Naive thymus-derived CD8-positive, alpha-beta T cell (primary cell): ENCODE measurements at regions not wholly inside any gene's neighbourhood (a gene's known extent, or its start where the extent isn't known, plus 50 kb on each side); places are given as distances from the start of the nearest gene placed in this dataset.

Experiments used
- ATAC-seq, 2 donors: fragments of 150-1000 bp; cut with Tn5 transposase in 1 of 2; sonication (Bioruptor Pico), chemical (Tn5 transposase) in 1 of 2; 1 replicate in 1 of 2; 2 replicates in 1 of 2; pipeline ENCODE4 v1.10.0; 2021; ENCODE audit warnings: mild to moderate bottlenecking in 2 of 2, moderate library complexity in 2 of 2
- POLR2A ChIA-PET: fragments of 350-600 bp; sonication (Branson Sonifier 250); formaldehyde crosslinking; loops from one replicate; lab custom pipeline; 2021; ENCODE audit warnings: antibody characterized with exemption; lab: Charles Lee
- DNase-seq, 10 donors: peaks; one replicate each; pipeline versions ENCODE4 v3.0.0 to v3.0.0-alpha.2; 2020 to 2022
- H3K27ac Mint-ChIP-seq, 10 donors: one replicate each; pipeline ENCODE4 v1.8.0; 2020 to 2022; ENCODE audit warnings: mild to moderate bottlenecking in 10 of 10, mixed read lengths in 10 of 10, moderate library complexity in 4 of 10, inconsistent platforms in 1 of 10
- H3K27me3 Mint-ChIP-seq, 5 donors: one replicate each; pipeline ENCODE4 v1.8.0; 2021 to 2022; ENCODE audit warnings: mixed read lengths in 5 of 5
- H3K36me3 Mint-ChIP-seq, 3 donors: one replicate each; pipeline ENCODE4 v1.8.0; 2020 to 2022; ENCODE audit warnings: mixed read lengths in 3 of 3, mild to moderate bottlenecking in 2 of 3, inconsistent platforms in 1 of 3
- H3K4me1 Mint-ChIP-seq, 4 donors: one replicate each; pipeline ENCODE4 v1.8.0; 2021 to 2022; ENCODE audit warnings: mixed read lengths in 4 of 4
- H3K4me3 Mint-ChIP-seq, 10 donors: one replicate each; pipeline ENCODE4 v1.8.0; 2020 to 2022; ENCODE audit warnings: mild to moderate bottlenecking in 10 of 10, mixed read lengths in 10 of 10, moderate library complexity in 6 of 10, inconsistent platforms in 1 of 10
- H3K9me3 Mint-ChIP-seq, 9 donors: one replicate each; pipeline ENCODE4 v1.8.0; 2020 to 2022; ENCODE audit warnings: mixed read lengths in 9 of 9, mild to moderate bottlenecking in 3 of 9, inconsistent platforms in 1 of 9, moderate library complexity in 1 of 9

- ATAC-seq = no peak
These were observed 625.0 kb upstream of the SGO1 start for GRCh38 chr3:20811006-20811405.

GRCh38 chr3:20810555-20810954, 624.5 kb upstream of the SGO1 start:
- Mint-ChIP-seq H3K4me3 (no peak overlapping the region), H3K9me3 (peaks cover 9 to 74% (median 25%) of the 10 kb centered on the region in 9 donors), H3K27me3 (no peaks in the 10 kb centered on the region), H3K27ac (no peak overlapping the region), H3K36me3 (peaks cover 0 to 11% (median 2%) of the 10 kb centered on the region in 3 donors), H3K4me1 (no peaks in the 10 kb centered on the region)
- no peak for ATAC-seq
- POLR2A ChIA-PET = no interaction called here
- no peak for DNase-seq

More at GRCh38 chr3:20811006-20811405, 625.0 kb upstream of the SGO1 start:
- Mint-ChIP-seq H3K27ac (no peak overlapping the region), H3K27me3 (no peaks in the 10 kb centered on the region), H3K36me3 (peaks cover 0 to 11% (median 3%) of the 10 kb centered on the region in 3 donors), H3K4me1 (no peaks in the 10 kb centered on the region), H3K4me3 (no peak overlapping the region), H3K9me3 (peaks cover 9 to 74% (median 26%) of the 10 kb centered on the region in 9 donors)
- POLR2A ChIA-PET = no interaction called here
- no peak for DNase-seq

- Mint-ChIP-seq H3K9me3 (peaks cover 7 to 71% (median 20%) of the 10 kb centered on the region in 9 donors), H3K27me3 (no peaks in the 10 kb centered on the region), H3K4me1 (no peaks in the 10 kb centered on the region), H3K27ac (no peak overlapping the region), H3K4me3 (no peak overlapping the region), H3K36me3 (peaks cover 0 to 11% (median 0%) of the 10 kb centered on the region in 3 donors)
- POLR2A ChIA-PET = no interaction called here
- ATAC-seq (no peak), DNase-seq (no peak)
These were observed 623.4 kb upstream of the SGO1 start for GRCh38 chr3:20809356-20809755.

- DNase-seq = no peak
- peaks cover 11 to 69% (median 20%) of the 10 kb centered on the region in 9 donors for H3K9me3 Mint-ChIP-seq
- H3K4me1 Mint-ChIP-seq = no peaks in the 10 kb centered on the region
- no peak for ATAC-seq
- peaks cover 0 to 11% (median 0%) of the 10 kb centered on the region in 3 donors for H3K36me3 Mint-ChIP-seq
- no peak overlapping the region for H3K27ac Mint-ChIP-seq
- POLR2A ChIA-PET = no interaction called here
- no peaks in the 10 kb centered on the region for H3K27me3 Mint-ChIP-seq
- H3K4me3 Mint-ChIP-seq = no peak overlapping the region
These were observed 622.9 kb upstream of the SGO1 start for GRCh38 chr3:20808864-20809263.

GRCh38 chr3:20798666-20799065, 612.7 kb upstream of the SGO1 start:
- Mint-ChIP-seq H3K27ac (no peak overlapping the region), H3K9me3 (peaks cover 7 to 44% (median 22%) of the 10 kb centered on the region in 9 donors), H3K36me3 (peaks cover 0 to 9% (median 0%) of the 10 kb centered on the region in 3 donors), H3K4me3 (no peak overlapping the region), H3K27me3 (no peaks in the 10 kb centered on the region), H3K4me1 (no peaks in the 10 kb centered on the region)
- DNase-seq (no peak), ATAC-seq (no peak)
- POLR2A ChIA-PET = no interaction called here

GRCh38 chr3:20787005-20787404, 601.0 kb upstream of the SGO1 start:
- no peak for DNase-seq
- POLR2A ChIA-PET = no interaction called here
- Mint-ChIP-seq H3K9me3 (peaks cover 13 to 75% (median 54%) of the 10 kb centered on the region in 9 donors), H3K27me3 (no peaks in the 10 kb centered on the region), H3K27ac (no peak overlapping the region), H3K4me1 (no peaks in the 10 kb centered on the region), H3K4me3 (no peak overlapping the region), H3K36me3 (peaks cover 0 to 49% (median 0%) of the 10 kb centered on the region in 3 donors)
- no peak for ATAC-seq

GRCh38 chr3:20776692-20777091, 590.7 kb upstream of the SGO1 start:
- Mint-ChIP-seq H3K4me3 (no peak overlapping the region), H3K36me3 (peaks cover 0 to 35% (median 0%) of the 10 kb centered on the region in 3 donors), H3K27me3 (peaks cover 0 to 1% (median 0%) of the 10 kb centered on the region in 5 donors), H3K9me3 (peaks cover 15 to 65% (median 30%) of the 10 kb centered on the region in 9 donors), H3K27ac (no peak overlapping the region), H3K4me1 (no peaks in the 10 kb centered on the region)
- ATAC-seq = no peak
- no peak for DNase-seq
- POLR2A ChIA-PET = no interaction called here

- ATAC-seq = no peak
- Mint-ChIP-seq H3K4me1 (no peaks in the 10 kb centered on the region), H3K36me3 (peaks cover 0 to 32% (median 0%) of the 10 kb centered on the region in 3 donors), H3K27me3 (peaks cover 0 to 1% (median 0%) of the 10 kb centered on the region in 5 donors), H3K27ac (no peak overlapping the region), H3K4me3 (no peak overlapping the region), H3K9me3 (peaks cover 11 to 65% (median 26%) of the 10 kb centered on the region in 9 donors)
- POLR2A ChIA-PET = no interaction called here
- no peak for DNase-seq
These were observed 590.3 kb upstream of the SGO1 start for GRCh38 chr3:20776286-20776685.

- Mint-ChIP-seq H3K27ac (no peak overlapping the region), H3K9me3 (peaks cover 1 to 64% (median 21%) of the 10 kb centered on the region in 9 donors), H3K4me1 (no peaks in the 10 kb centered on the region), H3K36me3 (peaks cover 0 to 34% (median 0%) of the 10 kb centered on the region in 3 donors), H3K27me3 (peaks cover 0 to 1% (median 0%) of the 10 kb centered on the region in 5 donors), H3K4me3 (no peak overlapping the region)
- DNase-seq (no peak), ATAC-seq (no peak)
- POLR2A ChIA-PET = no interaction called here
These were observed 587.4 kb upstream of the SGO1 start for GRCh38 chr3:20773320-20773984.

- DNase-seq (no peak), ATAC-seq (no peak)
- H3K27ac Mint-ChIP-seq = no peak overlapping the region
- H3K4me1 Mint-ChIP-seq = no peaks in the 10 kb centered on the region
- peaks cover 6 to 69% (median 20%) of the 10 kb centered on the region in 9 donors for H3K9me3 Mint-ChIP-seq
- H3K27me3 Mint-ChIP-seq = peaks cover 0 to 1% (median 0%) of the 10 kb centered on the region in 5 donors
- peaks cover 0 to 36% (median 0%) of the 10 kb centered on the region in 3 donors for H3K36me3 Mint-ChIP-seq
- H3K4me3 Mint-ChIP-seq = no peak overlapping the region
- POLR2A ChIA-PET = no interaction called here
These were observed 586.9 kb upstream of the SGO1 start for GRCh38 chr3:20772869-20773268.

- H3K27me3 Mint-ChIP-seq = no peaks in the 10 kb centered on the region
- no peak for DNase-seq
- no peaks in the 10 kb centered on the region for H3K4me1 Mint-ChIP-seq
- no peak overlapping the region for H3K27ac Mint-ChIP-seq
- ATAC-seq = no peak
- POLR2A ChIA-PET = no interaction called here
- H3K9me3 Mint-ChIP-seq = peaks cover 0 to 53% (median 16%) of the 10 kb centered on the region in 9 donors
- peaks cover 0 to 21% (median 0%) of the 10 kb centered on the region in 3 donors for H3K36me3 Mint-ChIP-seq
- no peak overlapping the region for H3K4me3 Mint-ChIP-seq
These were observed 583.4 kb upstream of the SGO1 start for GRCh38 chr3:20769430-20769829.

GRCh38 chr3:20760981-20761380, 575.0 kb upstream of the SGO1 start:
- no peak overlapping the region for H3K4me3 Mint-ChIP-seq
- no peak overlapping the region for H3K27ac Mint-ChIP-seq
- H3K27me3 Mint-ChIP-seq = no peaks in the 10 kb centered on the region
- H3K4me1 Mint-ChIP-seq = no peaks in the 10 kb centered on the region
- ATAC-seq (no peak), DNase-seq (no peak)
- H3K36me3 Mint-ChIP-seq = no peaks in the 10 kb centered on the region
- POLR2A ChIA-PET = no interaction called here
- peaks cover 2 to 41% (median 18%) of the 10 kb centered on the region in 9 donors for H3K9me3 Mint-ChIP-seq

- H3K36me3 Mint-ChIP-seq = peaks cover 2 to 6% (median 3%) of the 10 kb centered on the region in 3 donors
- no peak overlapping the region for H3K27ac Mint-ChIP-seq
- no peaks in the 10 kb centered on the region for H3K4me1 Mint-ChIP-seq
These were observed 566.4 kb upstream of the SGO1 start for GRCh38 chr3:20752416-20752815.

More at GRCh38 chr3:20752416-20752815, 566.4 kb upstream of the SGO1 start:
- H3K27me3 Mint-ChIP-seq = no peaks in the 10 kb centered on the region
- no peak overlapping the region for H3K4me3 Mint-ChIP-seq
- no peak for DNase-seq
- POLR2A ChIA-PET = no interaction called here
- no peak for ATAC-seq
- peaks cover 11 to 80% (median 25%) of the 10 kb centered on the region in 9 donors for H3K9me3 Mint-ChIP-seq
